B cell (primary cell): ENCODE measurements at regions not wholly inside any gene's neighbourhood (a gene's known extent, or its start where the extent isn't known, plus 50 kb on each side); places are given as distances from the start of the nearest gene placed in this dataset.

ENCODE experiments used
- ATAC-seq: fragments of 200-7000 bp; cut with Tn5 transposase; one replicate; pipeline ENCODE4 v1.10.0; 2021; ENCODE audit warnings: low read depth, mild to moderate bottlenecking, moderate number of reproducible peaks, moderate library complexity
- CTCF ChIA-PET: fragments of 350-600 bp; sonication (Branson Sonifier 250); formaldehyde crosslinking; loops from one replicate; lab custom pipeline; 2021; ENCODE audit warnings: antibody characterized with exemption, inconsistent platforms; lab: Charles Lee
- POLR2A ChIA-PET: fragments of 350-600 bp; sonication (Branson Sonifier 250); formaldehyde crosslinking; loops from one replicate; lab custom pipeline; 2021; ENCODE audit warnings: antibody characterized with exemption; lab: Charles Lee
- DNase-seq: peaks from one replicate; pipeline ENCODE4 v3.0.0; 2013
- H2AFZ ChIP-seq: 2 replicates; pipeline ENCODE4 v1.6.1; 2012; ENCODE audit warnings: mild to moderate bottlenecking, low read depth, low read length; ENCODE audit not compliant: insufficient read depth, poor library complexity, severe bottlenecking
- H3K27ac ChIP-seq, 2 donors: 1 replicate in 1 of 2; 2 replicates in 1 of 2; pipeline ENCODE4 v1.5.1; 2012 to 2013; ENCODE audit warnings: low read length in 2 of 2, mild to moderate bottlenecking in 2 of 2, moderate library complexity in 1 of 2
- H3K27me3 ChIP-seq, 4 experiments: fragments of 200-600 bp in 1 of 4; sonication (generic) in 1 of 4; replicated peaks in 1 of 4; 1 replicate in 2 of 4; 2 replicates in 2 of 4; pipeline versions ENCODE4 v1.6.1 to v1.7.0; 2013 to 2016; ENCODE audit warnings: low read length in 3 of 4, mild to moderate bottlenecking in 2 of 4, mixed read lengths in 1 of 4, moderate library complexity in 1 of 4; ENCODE audit not compliant: insufficient read depth in 4 of 4, control insufficient read depth in 3 of 4; ENCODE audit errors: control extremely low read depth in 1 of 4
- H3K36me3 ChIP-seq, 2 experiments: replicated peaks in 1 of 2; 1 replicate in 1 of 2; 2 replicates in 1 of 2; pipeline versions ENCODE4 v1.6.1 to v1.7.1; 2013; ENCODE audit warnings: low read length in 1 of 2; ENCODE audit not compliant: insufficient read depth in 2 of 2, control insufficient read depth in 1 of 2; ENCODE audit errors: control extremely low read depth in 1 of 2, extremely low read depth in 1 of 2
- H3K4me1 ChIP-seq, 2 donors: fragments of 200-600 bp in 1 of 2; sonication (generic) in 1 of 2; 1 replicate in 1 of 2; 2 replicates in 1 of 2; pipeline versions ENCODE4 v1.5.1 to v1.6.1; 2013 to 2017; ENCODE audit warnings: low read length in 2 of 2; ENCODE audit not compliant: control insufficient read depth in 2 of 2, insufficient read depth in 2 of 2
- H3K4me2 ChIP-seq: replicated peaks from 2 replicates; pipeline ENCODE3; 2012; ENCODE audit warnings: mild to moderate bottlenecking, low read depth, low read length; ENCODE audit not compliant: poor library complexity, severe bottlenecking
- H3K4me3 ChIP-seq, 5 experiments: fragments of 200-600 bp in 1 of 5; sonication (generic) in 1 of 5; 1 replicate in 3 of 5; 2 replicates in 2 of 5; pipeline versions ENCODE4 v1.5.1 to v1.7.0; 2011 to 2016; ENCODE audit warnings: low read length in 4 of 5, mild to moderate bottlenecking in 4 of 5, low read depth in 2 of 5, control low read depth in 1 of 5, moderate library complexity in 1 of 5; ENCODE audit not compliant: insufficient read depth in 1 of 5; ENCODE audit errors: control extremely low read depth in 1 of 5, extremely low read depth in 1 of 5
- H3K79me2 ChIP-seq: fragments of 200-600 bp; sonication (generic); one replicate; pipeline ENCODE4 v1.6.0; 2016; ENCODE audit warnings: low read length; ENCODE audit not compliant: control insufficient read depth, insufficient read depth
- H3K9ac ChIP-seq: fragments of 200-600 bp; sonication (generic); 2 replicates; pipeline ENCODE4 v1.6.1; 2017; ENCODE audit warnings: mild to moderate bottlenecking, low read length, moderate library complexity
- H3K9me3 ChIP-seq, 3 donors: one replicate each; pipeline versions ENCODE4 v1.6.1 to v1.7.1; 2013; ENCODE audit warnings: low read length in 2 of 3; ENCODE audit not compliant: control insufficient read depth in 2 of 3, insufficient read depth in 1 of 3; ENCODE audit errors: control extremely low read depth in 1 of 3
- H4K20me1 ChIP-seq: 2 replicates; pipeline ENCODE4 v1.6.0; 2012; ENCODE audit warnings: mild to moderate bottlenecking, low read length; ENCODE audit not compliant: insufficient read depth, control insufficient read depth, poor library complexity, severe bottlenecking
- H3K27ac Mint-ChIP-seq: one replicate; pipeline ENCODE4 v1.8.0; 2021; ENCODE audit warnings: mixed read lengths
- H3K27me3 Mint-ChIP-seq: one replicate; pipeline ENCODE4 v1.8.0; 2021; ENCODE audit warnings: mixed read lengths
- H3K4me1 Mint-ChIP-seq: one replicate; pipeline ENCODE4 v1.8.0; 2021; ENCODE audit warnings: mixed read lengths
- H3K4me3 Mint-ChIP-seq: one replicate; pipeline ENCODE4 v1.8.0; 2021; ENCODE audit warnings: mixed read lengths
- H3K9me3 Mint-ChIP-seq: one replicate; pipeline ENCODE4 v1.8.0; 2022; ENCODE audit warnings: mixed read lengths; ENCODE audit not compliant: insufficient read depth
- EZH2 ChIP-seq: IDR thresholded peaks from 2 replicates; pipeline ENCODE4 v1.6.1; 2012; ENCODE audit warnings: borderline replicate concordance, low read depth, mild to moderate bottlenecking, moderate library complexity, low read length; ENCODE audit not compliant: insufficient read depth, poor library complexity, severe bottlenecking
- WGBS: methylation state at CpG from one replicate; pipeline ENCODE4 v1.1.5; 2013; ENCODE audit warnings: missing lambda C conversion rate; ENCODE audit not compliant: insufficient coverage; 5-methylcytosine and 5-hydroxymethylcytosine counted together
- intact Hi-C: fragments of 100-400 bp; cut with micrococcal nuclease; formaldehyde crosslinking; loops from one replicate; pipeline ENCODE4 v1.10.0; 2022
- TF ChIP-seq, protein P1 (sequence below): fragments of 200-600 bp; IDR thresholded peaks from one replicate; pipeline ENCODE4 v1.8.0; 2022; ENCODE audit warnings: antibody characterized with exemption, mild to moderate bottlenecking

DNA sequence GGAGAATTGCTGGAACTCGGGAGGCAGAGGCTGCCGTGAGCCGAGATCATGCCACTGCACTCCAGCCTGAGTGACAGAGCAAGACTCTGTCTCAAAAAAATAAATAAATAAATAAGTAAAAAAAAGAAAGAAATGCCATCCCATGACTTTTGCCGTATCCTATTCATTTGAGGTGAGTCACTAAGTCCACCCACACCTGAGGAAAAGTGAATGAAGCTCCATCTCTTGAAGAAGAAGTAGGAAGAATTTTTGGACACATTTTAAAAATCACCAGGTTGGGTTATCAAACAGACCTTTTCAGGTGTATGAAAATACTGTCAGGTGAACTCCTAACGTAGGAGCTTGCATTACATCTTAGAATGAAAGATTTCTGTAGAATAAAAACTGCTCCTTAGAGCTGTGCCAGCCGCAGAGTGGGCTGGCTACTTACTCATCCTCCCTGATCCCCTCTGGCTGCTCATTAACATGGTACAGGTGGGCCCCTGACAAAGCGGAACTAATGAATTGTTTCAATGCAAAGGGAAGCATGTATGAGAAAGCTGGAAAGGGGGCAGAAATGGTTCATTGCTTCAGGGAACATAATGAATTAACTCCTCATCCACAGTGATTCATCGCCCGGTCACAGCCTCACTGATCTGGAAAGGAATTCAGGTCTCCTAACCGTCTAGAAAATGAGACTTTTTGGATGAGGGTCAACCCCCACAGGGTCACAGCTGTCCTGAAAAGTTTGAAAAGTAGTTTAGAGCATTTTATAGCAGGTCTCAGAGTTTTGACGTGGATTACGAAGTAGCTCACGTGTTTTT is 191.4 kb downstream of the SPP2 start:
- Mint-ChIP-seq H3K9me3 (peaks cover 3% of the 10 kb centered on the region), H3K27ac (no peak overlapping the region), H3K4me1 (peaks cover 1% of the 10 kb centered on the region), H3K4me3 (no peak overlapping the region), H3K27me3 (peaks cover 17% of the 10 kb centered on the region)
- 84% methylated on average over 3 of the region's 13 CpGs for WGBS
- Histone ChIP-seq H3K36me3 (no peaks in the 10 kb centered on the region), H2AFZ (no peak overlapping the region), H4K20me1 (no peaks in the 10 kb centered on the region), H3K4me2 (no peak overlapping the region), H3K4me3 (no peak overlapping the region), H3K9me3 (peaks cover 0 to 7% (median 2%) of the 10 kb centered on the region in 3 donors), H3K79me2 (no peaks in the 10 kb centered on the region), H3K27me3 (peaks cover 0 to 9% (median 5%) of the 10 kb centered on the region in 4 experiments), H3K9ac (no peak overlapping the region), H3K27ac (no peak overlapping the region), H3K4me1 (no peaks in the 10 kb centered on the region)
- DNase-seq: no peak
- TF ChIP-seq, protein P1, sequence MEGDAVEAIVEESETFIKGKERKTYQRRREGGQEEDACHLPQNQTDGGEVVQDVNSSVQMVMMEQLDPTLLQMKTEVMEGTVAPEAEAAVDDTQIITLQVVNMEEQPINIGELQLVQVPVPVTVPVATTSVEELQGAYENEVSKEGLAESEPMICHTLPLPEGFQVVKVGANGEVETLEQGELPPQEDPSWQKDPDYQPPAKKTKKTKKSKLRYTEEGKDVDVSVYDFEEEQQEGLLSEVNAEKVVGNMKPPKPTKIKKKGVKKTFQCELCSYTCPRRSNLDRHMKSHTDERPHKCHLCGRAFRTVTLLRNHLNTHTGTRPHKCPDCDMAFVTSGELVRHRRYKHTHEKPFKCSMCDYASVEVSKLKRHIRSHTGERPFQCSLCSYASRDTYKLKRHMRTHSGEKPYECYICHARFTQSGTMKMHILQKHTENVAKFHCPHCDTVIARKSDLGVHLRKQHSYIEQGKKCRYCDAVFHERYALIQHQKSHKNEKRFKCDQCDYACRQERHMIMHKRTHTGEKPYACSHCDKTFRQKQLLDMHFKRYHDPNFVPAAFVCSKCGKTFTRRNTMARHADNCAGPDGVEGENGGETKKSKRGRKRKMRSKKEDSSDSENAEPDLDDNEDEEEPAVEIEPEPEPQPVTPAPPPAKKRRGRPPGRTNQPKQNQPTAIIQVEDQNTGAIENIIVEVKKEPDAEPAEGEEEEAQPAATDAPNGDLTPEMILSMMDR: no peak
- TF ChIP-seq EZH2: no peak
- intact Hi-C loops: no loop called here
- no peak for ATAC-seq
- ChIA-PET CTCF (no interaction called here), POLR2A (no interaction called here)

DNA sequence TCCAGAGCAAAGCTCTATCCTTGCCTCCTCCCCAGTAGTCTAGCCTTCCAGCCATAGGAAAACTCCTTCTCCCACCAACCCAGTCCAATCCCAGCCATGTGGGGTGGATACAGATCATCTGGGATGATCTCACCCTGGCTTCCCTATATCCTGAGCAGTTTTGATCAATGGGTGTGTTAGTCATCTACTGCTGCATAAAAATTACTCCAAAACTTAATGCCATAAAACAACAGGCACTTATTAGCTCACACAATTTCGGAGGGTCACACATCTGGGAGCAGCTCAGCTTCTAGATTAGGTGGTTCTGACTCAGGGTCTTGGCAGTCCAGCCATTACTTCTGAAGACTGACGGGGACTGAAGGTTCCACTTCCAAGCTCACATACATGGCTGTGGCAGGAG is 190.4 kb downstream of the SPP2 start:
- Histone ChIP-seq H3K4me1 (no peaks in the 10 kb centered on the region), H4K20me1 (no peaks in the 10 kb centered on the region), H3K79me2 (no peaks in the 10 kb centered on the region), H3K4me2 (no peak overlapping the region), H3K9me3 (peaks cover 0 to 7% (median 2%) of the 10 kb centered on the region in 3 donors), H3K36me3 (no peaks in the 10 kb centered on the region), H3K27ac (no peak overlapping the region), H2AFZ (no peak overlapping the region), H3K4me3 (no peak overlapping the region), H3K27me3 (peaks cover 0 to 9% (median 5%) of the 10 kb centered on the region in 4 experiments), H3K9ac (no peak overlapping the region)
- Mint-ChIP-seq H3K9me3 (peaks cover 3% of the 10 kb centered on the region), H3K4me3 (no peak overlapping the region), H3K4me1 (peaks cover 1% of the 10 kb centered on the region), H3K27ac (no peak overlapping the region), H3K27me3 (peaks cover 14% of the 10 kb centered on the region)
- POLR2A ChIA-PET: no interaction called here
- ATAC-seq (no peak), DNase-seq (no peak)
- intact Hi-C loops: no loop called here
- 100% methylated on average over 1 of the region's 2 CpGs for WGBS
- CTCF ChIA-PET: no interaction called here
- no peak for TF ChIP-seq EZH2
- TF ChIP-seq, protein P1: no peak
